ENCODE measurements at regions not wholly inside any gene's neighbourhood (a gene's known extent, or its start where the extent isn't known, plus 50 kb on each side); places are given as distances from the start of the nearest gene placed in this dataset.

DNA sequence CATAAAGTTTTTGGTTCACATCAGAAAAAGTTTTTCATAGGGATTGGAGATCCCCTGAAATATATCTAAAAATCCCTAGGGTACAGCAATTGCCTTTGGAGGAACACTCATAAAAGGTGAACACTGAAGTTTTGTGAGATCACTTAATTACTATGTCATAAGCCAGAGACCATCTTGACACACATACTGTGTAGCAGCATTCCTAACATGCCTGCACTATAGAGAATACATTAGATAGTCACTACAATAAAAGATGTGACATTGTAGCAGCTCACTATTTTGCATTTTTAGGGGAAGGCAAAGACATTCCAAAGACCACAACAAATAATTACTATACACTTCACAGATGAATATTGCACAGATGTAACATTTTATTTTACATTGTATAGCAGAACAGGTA, 779.9 kb downstream of the KCNT2 start:
- TF ChIP-seq CTCF (IDR thresholded peaks at IDR 0.05; ENCODE audit: borderline replicate concordance, insufficient read depth, low read depth, low read length) = no peak
- no peak overlapping the region for H3K4me3 ChIP-seq (ENCODE audit: low read depth, low read length)

- TF ChIP-seq CTCF (IDR thresholded peaks at IDR 0.05; ENCODE audit: borderline replicate concordance, insufficient read depth, low read depth, low read length) = no peak
- H3K4me3 ChIP-seq (ENCODE audit: low read depth, low read length) = no peak overlapping the region
Measured at GRCh38 chr1:195820925-195821324, 787.3 kb downstream of the KCNT2 start.

- TF ChIP-seq CTCF (IDR thresholded peaks at IDR 0.05; ENCODE audit: borderline replicate concordance, insufficient read depth, low read depth, low read length) = no peak
- H3K4me3 ChIP-seq (ENCODE audit: low read depth, low read length) = no peak overlapping the region
Measured at GRCh38 chr1:195806060-195806459, 802.2 kb downstream of the KCNT2 start.

DNA sequence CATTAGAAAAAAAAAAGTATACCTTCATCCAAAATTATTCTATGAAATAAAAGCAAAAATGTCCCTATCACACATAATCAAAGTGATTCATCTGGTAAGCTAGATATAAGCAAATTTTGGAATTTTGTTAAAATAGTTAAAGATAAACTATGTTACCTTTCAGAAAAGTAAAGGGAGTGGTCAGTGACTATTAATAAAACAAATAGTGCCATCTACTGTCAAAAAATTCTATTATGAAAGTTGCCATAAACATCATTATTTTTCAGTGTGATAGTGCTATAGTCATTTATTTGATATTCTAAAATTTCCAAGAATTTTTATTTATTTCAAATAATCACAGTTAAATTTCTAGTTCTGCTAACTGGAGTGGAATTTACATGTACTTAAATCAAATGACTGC, 803.7 kb downstream of the KCNT2 start:
- no peak overlapping the region for H3K4me3 ChIP-seq (ENCODE audit: low read depth, low read length)
- no peak for TF ChIP-seq CTCF (IDR thresholded peaks at IDR 0.05; ENCODE audit: borderline replicate concordance, insufficient read depth, low read depth, low read length)

DNA sequence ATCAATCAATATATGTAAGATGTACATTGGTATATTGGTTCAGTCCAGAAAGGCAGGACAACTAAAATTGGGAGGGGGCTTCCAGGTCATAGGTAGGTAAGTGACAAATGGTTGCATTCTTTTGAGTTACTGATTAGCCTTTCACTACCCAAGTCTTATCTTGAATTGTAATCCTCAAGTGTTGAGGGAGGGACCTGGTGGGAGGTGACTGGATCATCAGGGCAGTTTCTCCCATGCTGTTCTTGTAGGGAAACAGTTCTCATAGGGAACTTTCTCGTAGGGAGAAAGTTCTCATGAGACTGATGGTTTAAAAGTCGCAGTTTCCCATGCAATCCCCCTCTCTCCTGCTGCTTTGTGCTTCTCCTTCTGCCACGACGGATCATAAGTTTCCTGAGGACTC, 809.2 kb downstream of the KCNT2 start:
- no peak for TF ChIP-seq CTCF (IDR thresholded peaks at IDR 0.05; ENCODE audit: borderline replicate concordance, insufficient read depth, low read depth, low read length)
- no peak overlapping the region for H3K4me3 ChIP-seq (ENCODE audit: low read depth, low read length)

GRCh38 chr1:195794225-195794624, 814.0 kb downstream of the KCNT2 start:
- no peak overlapping the region for H3K4me3 ChIP-seq (ENCODE audit: low read depth, low read length)
- TF ChIP-seq CTCF (IDR thresholded peaks at IDR 0.05; ENCODE audit: borderline replicate concordance, insufficient read depth, low read depth, low read length) = no peak

DNA sequence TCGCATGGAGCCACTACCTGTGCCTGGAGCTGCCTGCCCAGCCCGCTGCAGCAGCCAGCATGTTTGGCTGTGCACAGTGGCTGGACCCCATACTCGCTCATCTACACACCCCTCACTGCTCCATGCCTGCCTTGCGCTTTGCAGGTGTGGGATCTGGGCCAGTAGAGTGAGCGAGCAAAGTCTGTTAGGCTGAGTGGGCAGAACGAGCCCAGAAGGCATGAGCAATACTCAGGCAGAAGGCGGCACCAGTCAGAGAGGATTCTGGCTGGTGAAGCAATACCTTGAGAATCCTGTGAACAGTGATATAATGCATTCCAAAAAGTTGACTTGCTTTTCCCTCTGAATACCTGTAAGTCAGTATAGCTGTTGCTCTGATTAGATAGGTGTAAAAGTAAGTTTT, 816.4 kb downstream of the KCNT2 start:
- H3K4me3 ChIP-seq (ENCODE audit: low read depth, low read length) = no peak overlapping the region
- TF ChIP-seq CTCF (IDR thresholded peaks at IDR 0.05; ENCODE audit: borderline replicate concordance, insufficient read depth, low read depth, low read length) = no peak

Measured in GM12875 (cell line).